Mucosa of stomach (tissue), 1 donor: ENCODE measurements at regions not wholly inside any gene's neighbourhood (a gene's known extent, or its start where the extent isn't known, plus 50 kb on each side); places are given as distances from the start of the nearest gene placed in this dataset.
"Not testable (repeated sequence)": the region's sequence is repeated elsewhere in the genome, so short reads cannot be mapped to it uniquely, and the experiment has no call there.

ENCODE experiments used
- H3K27me3 ChIP-seq: one replicate; pipeline ENCODE4 v1.7.0; 2013; ENCODE audit warnings: mild to moderate bottlenecking, low read length; ENCODE audit not compliant: control insufficient read depth, insufficient read depth
- H3K36me3 ChIP-seq: one replicate; pipeline ENCODE4 v1.7.0; 2013; ENCODE audit warnings: low read length; ENCODE audit not compliant: control insufficient read depth, insufficient read depth
- H3K4me1 ChIP-seq: one replicate; pipeline ENCODE4 v1.7.0; 2013; ENCODE audit warnings: mild to moderate bottlenecking, low read length; ENCODE audit not compliant: control insufficient read depth, insufficient read depth
- H3K4me3 ChIP-seq: one replicate; pipeline ENCODE4 v1.7.0; 2013; ENCODE audit warnings: low read length
- H3K9ac ChIP-seq: one replicate; pipeline ENCODE4 v1.7.0; 2013; ENCODE audit warnings: mild to moderate bottlenecking, low read length, moderate library complexity
- H3K9me3 ChIP-seq: one replicate; pipeline ENCODE4 v1.7.0; 2013; ENCODE audit warnings: mild to moderate bottlenecking, low read length, moderate library complexity; ENCODE audit not compliant: control insufficient read depth
- donor health status: Pancreatic carcinoma.

DNA sequence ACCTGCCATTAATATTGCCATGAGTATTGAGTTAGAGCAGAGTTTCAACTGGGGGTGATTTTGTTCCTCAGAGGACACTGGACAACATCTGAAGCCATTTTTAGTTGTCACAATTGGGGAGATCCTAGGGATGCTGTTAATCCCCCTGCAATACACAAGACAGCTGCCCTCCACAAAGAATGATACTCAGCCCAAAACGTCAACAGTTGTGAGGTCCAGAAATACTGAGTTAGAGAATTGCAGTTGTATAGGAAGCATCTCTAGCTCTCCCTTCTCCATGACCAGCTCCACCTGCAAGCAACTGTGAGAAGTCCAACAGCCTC lies 614.0 kb upstream of the CDH5 start:
- Histone ChIP-seq H3K9me3 (no peaks in the 10 kb centered on the region), H3K27me3 (no peaks in the 10 kb centered on the region), H3K9ac (no peak overlapping the region), H3K36me3 (no peaks in the 10 kb centered on the region), H3K4me3 (no peak overlapping the region), H3K4me1 (no peaks in the 10 kb centered on the region)

DNA sequence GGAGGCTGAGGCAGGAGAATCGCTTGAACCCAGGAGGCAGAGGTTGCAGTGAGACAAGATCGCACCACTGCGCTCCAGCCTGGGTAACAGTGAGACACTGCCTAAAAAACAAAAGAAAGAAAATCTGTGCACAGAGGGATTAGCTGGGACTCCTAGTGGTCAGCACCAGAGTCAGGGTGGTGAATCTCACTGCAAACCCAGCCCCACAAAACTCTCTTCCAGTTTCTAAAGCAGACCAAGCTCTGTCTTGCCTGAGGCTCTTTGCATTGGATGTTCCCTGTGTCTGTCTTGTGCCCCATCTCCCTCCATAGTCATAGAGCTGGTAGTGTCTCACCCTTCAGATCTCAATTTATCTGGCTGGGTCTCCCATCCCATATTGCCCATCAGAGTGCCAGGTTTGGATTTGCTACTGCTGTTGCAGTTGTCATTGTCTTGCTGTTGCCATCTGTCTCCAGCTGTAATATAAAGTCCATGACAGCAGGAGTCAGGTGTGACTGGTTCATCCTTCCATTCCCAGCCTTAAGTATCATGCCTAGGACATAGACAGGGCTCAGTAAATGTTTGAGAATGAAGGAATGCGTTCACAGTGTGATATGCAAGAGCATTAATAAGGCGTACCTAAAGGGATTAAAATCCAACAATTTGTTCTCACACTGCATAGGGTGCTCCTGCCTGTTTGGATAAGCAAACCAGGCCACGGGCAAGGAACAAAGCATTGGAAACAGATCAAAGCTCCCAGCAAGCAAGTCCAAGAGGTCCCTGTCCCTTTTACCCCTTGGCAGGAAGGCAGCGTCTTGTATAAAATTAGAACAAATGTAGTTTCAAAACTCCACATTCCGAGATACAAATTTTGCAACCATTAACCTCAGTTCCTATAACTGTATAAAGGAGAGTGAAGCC lies 614.6 kb upstream of the CDH5 start:
- Histone ChIP-seq H3K9me3 (no peaks in the 10 kb centered on the region), H3K27me3 (no peaks in the 10 kb centered on the region), H3K36me3 (no peaks in the 10 kb centered on the region), H3K4me3 (no peak overlapping the region), H3K4me1 (no peaks in the 10 kb centered on the region), H3K9ac (no peak overlapping the region)

DNA sequence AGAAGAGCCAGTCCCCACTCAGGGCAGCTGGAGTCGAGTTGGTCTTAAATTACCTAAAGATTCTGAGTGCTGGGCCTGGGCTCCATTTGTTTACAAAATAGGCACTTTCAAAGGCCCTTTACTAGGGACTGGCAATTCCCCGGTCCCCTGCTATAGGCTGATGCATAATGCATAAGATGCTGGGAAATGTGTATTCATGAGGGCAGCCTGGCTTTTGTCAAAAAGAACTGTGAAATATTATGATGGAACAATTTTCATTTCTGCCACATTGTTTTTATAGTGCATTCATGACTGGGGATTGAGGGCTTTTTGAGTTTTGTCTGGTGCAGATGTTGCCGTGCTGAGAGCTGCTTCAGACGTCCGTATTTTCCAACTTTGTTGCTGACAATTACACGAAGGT lies 617.0 kb upstream of the CDH5 start:
- Histone ChIP-seq H3K4me1 (no peaks in the 10 kb centered on the region), H3K36me3 (no peaks in the 10 kb centered on the region), H3K9me3 (no peaks in the 10 kb centered on the region), H3K9ac (no peak overlapping the region), H3K4me3 (no peak overlapping the region), H3K27me3 (no peaks in the 10 kb centered on the region)

DNA sequence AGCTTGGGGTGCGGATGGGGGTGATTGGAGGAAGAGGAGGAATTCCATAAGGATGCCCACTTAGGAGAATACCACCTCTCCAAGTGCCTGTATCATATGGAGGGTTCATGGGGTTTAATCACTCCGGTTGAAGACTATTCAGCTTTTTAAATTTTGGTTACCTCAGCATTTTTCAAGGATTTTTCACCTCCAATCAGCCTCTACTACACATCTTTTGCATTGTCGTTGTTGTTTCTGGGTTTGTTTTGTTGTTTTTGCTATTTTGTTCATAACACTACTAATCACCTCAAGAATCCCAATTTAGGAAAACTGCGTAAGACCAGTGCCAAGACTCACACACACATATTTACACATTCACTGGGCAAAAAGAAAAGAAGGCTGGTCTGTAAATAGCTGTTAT lies 619.5 kb upstream of the CDH5 start:
- Histone ChIP-seq H3K4me1 (no peaks in the 10 kb centered on the region), H3K27me3 (no peaks in the 10 kb centered on the region), H3K4me3 (no peak overlapping the region), H3K36me3 (no peaks in the 10 kb centered on the region), H3K9ac (no peak overlapping the region), H3K9me3 (no peaks in the 10 kb centered on the region)

DNA sequence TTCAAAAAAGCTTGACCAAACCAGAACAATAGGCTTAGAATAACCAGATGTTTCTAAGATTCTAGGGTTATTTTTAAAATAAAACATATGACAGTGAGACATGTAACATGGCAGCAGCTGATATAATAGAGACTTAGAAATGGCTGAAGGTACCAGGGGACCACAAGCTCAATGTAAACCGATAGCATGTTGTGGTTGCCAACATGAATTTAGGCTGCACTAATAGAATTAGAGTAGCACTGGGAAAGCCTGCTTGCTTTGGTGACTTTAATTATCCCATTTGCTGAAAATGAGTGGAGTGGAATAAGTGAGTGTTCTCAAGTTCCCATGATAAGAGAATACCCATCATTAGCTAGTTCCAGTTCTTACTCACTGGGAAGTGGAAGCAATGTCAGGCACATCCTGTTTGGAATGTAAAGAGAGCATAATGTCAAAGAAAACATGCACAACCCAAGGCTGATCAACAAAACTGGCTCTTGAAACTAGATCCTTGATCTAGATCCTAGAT lies 621.2 kb upstream of the CDH5 start:
- no peaks in the 10 kb centered on the region for H3K4me1 ChIP-seq
- no peaks in the 10 kb centered on the region for H3K36me3 ChIP-seq
- no peaks in the 10 kb centered on the region for H3K9me3 ChIP-seq
- H3K9ac ChIP-seq = no peak overlapping the region
- H3K27me3 ChIP-seq = no peaks in the 10 kb centered on the region
- H3K4me3 ChIP-seq = no peak overlapping the region

DNA sequence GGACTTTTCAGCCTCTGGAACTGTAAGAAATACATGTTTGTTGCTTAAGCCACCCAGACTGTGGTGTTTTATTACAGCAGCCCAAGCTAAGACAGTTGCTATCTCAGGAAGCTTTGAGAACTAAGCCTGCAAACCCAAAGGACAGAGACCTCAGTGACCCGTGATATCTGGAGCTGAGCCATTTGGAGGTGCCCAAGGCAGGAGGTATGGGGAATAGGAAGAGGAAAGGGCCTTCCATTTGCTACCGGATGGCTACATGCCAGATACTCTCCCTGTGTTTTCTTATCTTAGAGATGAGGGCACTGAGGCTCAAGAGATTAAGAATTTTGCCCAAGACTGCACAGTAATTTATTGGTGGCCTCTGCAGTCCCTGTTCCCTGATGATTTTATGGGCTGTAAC lies 622.1 kb upstream of the CDH5 start:
- no peaks in the 10 kb centered on the region for H3K9me3 ChIP-seq
- no peaks in the 10 kb centered on the region for H3K27me3 ChIP-seq

DNA sequence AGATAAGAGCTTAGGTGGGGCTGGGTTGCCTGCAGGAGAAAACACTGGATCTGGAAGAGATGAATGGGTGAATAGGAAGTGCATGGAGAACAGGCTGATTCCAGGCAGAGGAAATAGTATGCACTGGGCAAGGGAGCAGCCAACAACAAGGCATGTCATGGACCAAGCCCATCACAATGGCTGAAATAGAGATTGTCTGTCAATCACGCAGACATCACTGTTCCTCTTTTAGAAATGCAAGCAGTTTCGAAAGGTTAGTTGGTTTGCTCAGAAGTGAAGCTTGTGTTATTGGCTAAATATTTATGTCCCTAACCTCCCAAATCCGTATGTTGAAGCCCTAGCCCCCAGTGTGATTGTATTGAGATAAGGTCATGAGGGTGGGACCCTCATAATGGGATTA lies 621.7 kb upstream of the CDH11 start:
- no peaks in the 10 kb centered on the region for H3K36me3 ChIP-seq
- H3K9ac ChIP-seq = no peak overlapping the region
- no peaks in the 10 kb centered on the region for H3K27me3 ChIP-seq
- no peak overlapping the region for H3K4me3 ChIP-seq
- H3K9me3 ChIP-seq = no peaks in the 10 kb centered on the region
- no peaks in the 10 kb centered on the region for H3K4me1 ChIP-seq

More for the DNA sequence above, 622.1 kb upstream of the CDH5 start:
- Histone ChIP-seq H3K4me3 (no peak overlapping the region), H3K9ac (no peak overlapping the region), H3K36me3 (no peaks in the 10 kb centered on the region), H3K4me1 (no peaks in the 10 kb centered on the region)

DNA sequence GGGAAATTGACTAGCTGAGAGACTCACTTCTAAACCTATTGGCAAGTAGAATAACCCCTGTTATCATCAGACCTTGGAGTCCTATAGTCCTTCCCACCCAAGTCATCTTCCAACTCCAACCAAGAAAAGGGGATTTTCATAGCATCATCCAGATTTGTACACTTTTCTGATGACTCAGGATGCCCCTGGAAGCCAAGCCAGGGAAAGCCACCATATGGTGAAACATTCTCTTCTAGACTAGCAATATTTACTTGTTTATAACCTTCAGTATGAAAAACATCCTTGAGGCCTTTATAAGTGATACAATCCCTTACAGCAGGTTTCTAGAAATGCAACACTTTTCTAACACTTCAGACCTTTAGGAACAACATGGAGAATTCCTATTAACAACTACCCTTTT lies 618.8 kb upstream of the CDH11 start:
- H3K36me3 ChIP-seq = no peaks in the 10 kb centered on the region
- no peak overlapping the region for H3K9ac ChIP-seq
- no peaks in the 10 kb centered on the region for H3K9me3 ChIP-seq
- no peaks in the 10 kb centered on the region for H3K27me3 ChIP-seq
- no peaks in the 10 kb centered on the region for H3K4me1 ChIP-seq
- H3K4me3 ChIP-seq = no peak overlapping the region

DNA sequence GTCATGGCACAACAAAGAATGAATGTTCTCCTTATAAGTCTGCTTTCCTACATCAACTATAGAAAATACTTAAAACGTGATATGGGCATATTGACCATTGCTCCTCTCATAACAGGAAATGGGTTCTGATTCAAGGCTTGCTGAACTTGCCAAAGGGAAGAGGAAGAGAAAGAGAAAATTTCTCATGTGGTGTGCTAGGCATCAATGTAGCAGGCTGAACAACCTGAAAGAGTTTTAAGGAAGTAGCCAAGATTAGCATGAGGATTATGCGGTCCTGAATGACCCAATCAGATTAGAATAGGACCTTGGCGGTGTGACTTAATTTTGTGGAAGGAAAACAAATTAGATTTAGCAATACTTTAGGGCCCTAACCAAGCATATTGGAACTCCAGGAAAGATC lies 617.7 kb upstream of the CDH11 start:
- Histone ChIP-seq H3K4me3 (no peak overlapping the region), H3K36me3 (no peaks in the 10 kb centered on the region), H3K9me3 (no peaks in the 10 kb centered on the region), H3K9ac (no peak overlapping the region), H3K27me3 (no peaks in the 10 kb centered on the region), H3K4me1 (no peaks in the 10 kb centered on the region)

DNA sequence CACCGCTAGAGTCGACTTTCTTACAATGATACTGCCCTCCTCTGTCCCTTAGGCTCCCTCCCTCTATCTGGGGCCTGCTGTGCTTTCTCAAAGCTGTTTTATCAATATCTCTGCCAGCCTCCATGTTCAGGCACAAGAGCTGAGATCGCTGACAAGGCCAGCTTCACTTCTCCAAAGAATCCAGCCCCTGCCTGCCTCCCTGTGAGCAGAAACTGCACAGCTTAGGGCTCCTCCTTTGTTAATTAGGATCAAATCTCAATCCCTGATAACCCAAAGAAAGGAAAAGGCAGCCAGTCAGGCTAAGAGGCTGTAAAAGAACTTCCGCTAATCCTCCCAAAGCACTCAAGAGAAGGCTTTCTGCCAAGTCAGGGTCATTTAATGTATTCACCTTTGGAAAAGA lies 616.0 kb upstream of the CDH11 start:
- no peaks in the 10 kb centered on the region for H3K9me3 ChIP-seq
- H3K27me3 ChIP-seq = no peaks in the 10 kb centered on the region
- no peaks in the 10 kb centered on the region for H3K36me3 ChIP-seq
- H3K4me1 ChIP-seq = no peaks in the 10 kb centered on the region
- no peak overlapping the region for H3K9ac ChIP-seq
- H3K4me3 ChIP-seq = no peak overlapping the region

DNA sequence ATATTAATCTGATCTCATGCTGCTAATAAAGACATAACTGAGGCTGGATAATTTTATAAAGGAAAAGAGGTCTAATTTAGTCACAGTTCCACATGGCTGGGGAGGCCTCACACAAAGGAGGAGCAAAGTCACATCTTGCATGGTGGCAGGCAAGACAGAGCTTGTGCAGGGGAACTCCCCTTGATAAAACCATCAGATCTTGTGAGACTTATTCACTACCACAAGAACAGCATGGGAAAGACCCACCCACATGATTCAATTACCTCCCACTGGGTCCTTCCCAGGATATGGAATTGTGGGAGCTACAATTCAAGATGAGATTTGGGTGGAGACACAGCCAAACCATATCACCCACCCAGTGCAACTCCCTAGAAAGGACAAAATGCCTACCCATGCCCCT lies 613.8 kb upstream of the CDH11 start:
- H3K36me3 ChIP-seq, H3K4me3 ChIP-seq, H3K4me1 ChIP-seq, H3K9me3 ChIP-seq, H3K9ac ChIP-seq, H3K27me3 ChIP-seq: not testable (repeated sequence)

DNA sequence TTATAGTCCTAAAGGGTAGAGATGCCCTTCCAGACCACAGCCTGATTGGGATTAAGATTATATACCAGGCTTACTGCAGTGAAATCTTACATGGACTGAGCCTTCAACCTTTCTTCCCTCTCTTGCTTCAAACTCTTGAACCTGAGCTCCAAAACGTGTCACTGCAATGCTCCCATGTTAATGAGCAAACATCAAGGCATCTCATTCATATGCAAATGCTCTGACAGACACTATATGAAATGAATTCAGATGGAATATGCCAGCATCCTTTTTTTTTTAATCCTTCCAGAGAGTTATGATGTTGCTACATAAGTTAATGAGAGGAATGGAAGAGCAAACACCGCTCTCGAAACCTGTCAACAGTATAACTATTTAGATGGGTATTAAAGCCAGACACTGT lies 611.9 kb upstream of the CDH11 start:
- Histone ChIP-seq H3K4me1 (no peaks in the 10 kb centered on the region), H3K9me3 (no peaks in the 10 kb centered on the region), H3K36me3 (no peaks in the 10 kb centered on the region), H3K4me3 (no peak overlapping the region), H3K27me3 (no peaks in the 10 kb centered on the region), H3K9ac (no peak overlapping the region)

DNA sequence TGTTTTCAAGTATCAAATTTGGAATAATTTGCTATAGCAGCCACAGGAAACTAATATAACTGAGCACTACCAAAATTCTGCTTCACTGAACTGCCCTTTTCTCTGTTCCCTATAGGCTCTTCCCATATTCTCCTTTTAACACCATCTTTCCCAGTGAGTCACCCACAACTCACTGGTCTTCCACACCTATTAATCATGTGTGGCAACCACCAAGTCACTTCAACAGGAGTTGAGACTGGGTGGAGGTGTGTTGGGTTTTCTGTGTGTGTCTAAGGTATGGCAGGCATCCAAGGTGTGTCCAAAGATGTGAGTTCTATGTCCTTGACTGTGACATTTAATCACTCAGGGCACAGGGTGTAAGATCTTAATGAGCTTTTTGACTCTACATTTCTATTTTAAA lies 610.0 kb upstream of the CDH11 start:
- H3K4me3 ChIP-seq = no peak overlapping the region
- no peaks in the 10 kb centered on the region for H3K9me3 ChIP-seq
- no peak overlapping the region for H3K9ac ChIP-seq
- H3K27me3 ChIP-seq = no peaks in the 10 kb centered on the region
- H3K4me1 ChIP-seq = no peaks in the 10 kb centered on the region
- H3K36me3 ChIP-seq = no peaks in the 10 kb centered on the region
